D721Med (cell line): ENCODE measurements at regions not wholly inside any gene's neighbourhood (a gene's known extent, or its start where the extent isn't known, plus 50 kb on each side); places are given as distances from the start of the nearest gene placed in this dataset.

Experiments
- DNase-seq: peaks from one replicate; pipeline ENCODE4 v3.0.0; 2011; ENCODE audit warnings: low spot score; ENCODE audit not compliant: insufficient read length
- FAIRE-seq: peaks from 2 replicates; lab custom pipeline; 2011; peaks lifted over from hg19 to GRCh38; lab: Jason Lieb, UNC
- CTCF ChIP-seq: IDR thresholded peaks from 2 replicates; pipeline ENCODE4 v1.5.1; 2012; ENCODE audit warnings: mild to moderate bottlenecking, control low read depth; ENCODE audit not compliant: insufficient read depth; ENCODE audit errors: missing control alignments

DNA sequence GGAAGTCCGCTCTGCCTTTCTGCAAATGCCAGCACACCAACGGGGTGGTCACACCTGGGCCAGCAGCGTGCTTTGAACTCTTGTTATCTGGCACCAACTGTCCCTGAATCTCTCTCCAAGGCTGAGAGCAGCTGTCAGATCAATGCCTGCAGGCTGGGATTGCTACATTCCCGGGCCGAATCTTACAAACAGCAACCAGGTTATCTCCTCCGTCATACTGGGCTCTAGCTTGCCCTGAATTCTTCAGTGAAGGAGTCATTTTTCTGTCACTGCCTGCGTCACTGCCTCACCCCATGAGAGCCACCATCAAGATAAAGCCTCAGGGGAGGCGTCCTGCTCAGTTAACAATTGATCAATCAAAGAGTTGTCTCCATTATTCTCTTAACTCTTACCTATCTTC, 329.4 kb upstream of the PPARGC1A start:
- DNase-seq (no peak), FAIRE-seq (no peak)
- no peak for TF ChIP-seq CTCF

DNA sequence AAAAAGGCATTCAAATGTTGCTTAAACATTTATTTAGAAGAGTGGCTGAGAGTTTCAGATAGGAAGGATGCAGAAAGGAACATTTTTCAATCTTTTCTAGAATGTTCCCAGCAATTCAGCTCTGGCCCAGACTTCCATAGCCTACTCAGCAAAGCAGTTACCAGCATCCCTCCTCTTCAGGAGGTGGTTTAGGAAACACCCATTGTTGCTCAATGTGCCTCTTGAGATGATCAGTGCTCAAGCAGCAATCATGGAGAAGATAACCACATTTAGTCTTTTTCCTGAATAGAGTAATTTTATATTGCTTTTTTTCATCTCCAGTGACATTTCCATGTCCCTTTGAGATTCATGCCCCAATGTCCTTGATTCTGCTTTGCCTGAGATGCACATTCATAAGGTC, 328.7 kb upstream of the PPARGC1A start:
- TF ChIP-seq CTCF: no peak
- no peak for FAIRE-seq
- no peak for DNase-seq

- FAIRE-seq: no peak
- no peak for TF ChIP-seq CTCF
- no peak for DNase-seq
Measured at GRCh38 chr4:24214796-24215195, 324.9 kb upstream of the PPARGC1A start.

- FAIRE-seq: no peak
- no peak for DNase-seq
- TF ChIP-seq CTCF: no peak
Measured at GRCh38 chr4:24213961-24214360, 324.1 kb upstream of the PPARGC1A start.

DNA sequence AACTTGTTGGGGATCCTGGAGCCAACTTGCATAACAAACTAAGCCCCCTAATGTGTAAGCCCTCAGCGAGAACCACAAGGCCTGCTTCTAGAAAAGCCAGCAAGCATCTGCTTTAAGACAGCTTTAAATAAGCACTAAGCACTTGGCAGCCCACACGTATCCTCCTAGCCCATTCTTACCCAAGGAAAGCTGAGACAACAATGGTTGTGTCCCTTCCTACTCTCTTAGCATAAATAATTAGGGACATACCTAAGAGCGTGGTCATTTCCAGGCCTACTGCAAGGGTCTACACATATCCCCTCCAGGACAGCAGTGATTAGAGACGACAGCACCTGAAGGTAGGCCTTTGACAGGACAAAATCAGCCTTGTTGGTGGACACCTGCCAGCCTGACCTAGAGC, 322.8 kb upstream of the PPARGC1A start:
- FAIRE-seq (no peak), DNase-seq (no peak)
- no peak for TF ChIP-seq CTCF

GRCh38 chr4:24211856-24212255, 322.0 kb upstream of the PPARGC1A start:
- FAIRE-seq (no peak), DNase-seq (no peak)
- no peak for TF ChIP-seq CTCF

- DNase-seq (no peak), FAIRE-seq (no peak)
- no peak for TF ChIP-seq CTCF
Measured at GRCh38 chr4:24210332-24210902, 320.6 kb upstream of the PPARGC1A start.
